H1 (cell line): ENCODE measurements at regions not wholly inside any gene's neighbourhood (a gene's known extent, or its start where the extent isn't known, plus 50 kb on each side); places are given as distances from the start of the nearest gene placed in this dataset.

Experiments
- CTCF ChIA-PET: fragments of 300-600 bp; sonication (Branson Sonifier 250); formaldehyde crosslinking; loops from one replicate; lab custom pipeline; 2021; ENCODE audit not compliant: partially characterized antibody; lab: Charles Lee
- POLR2A ChIA-PET: fragments of 300-600 bp; sonication (Branson Sonifier 250); formaldehyde crosslinking; loops from one replicate; lab custom pipeline; 2021; ENCODE audit warnings: inconsistent platforms; ENCODE audit not compliant: partially characterized antibody; lab: Charles Lee
- DNase-seq, 2 experiments: peaks; one replicate each; pipeline versions ENCODE4 v3.0.0 to v3.0.0-alpha.2; 2010 to 2022; ENCODE audit warnings: low spot score in 2 of 2, low read depth in 1 of 2, mixed read lengths in 1 of 2
- FAIRE-seq: peaks from 2 replicates; lab custom pipeline; 2011; peaks lifted over from hg19 to GRCh38; lab: Jason Lieb, UNC
- H2AFZ ChIP-seq: 2 replicates; pipeline ENCODE4 v1.8.1; 2012; ENCODE audit warnings: low read length, inconsistent platforms
- H2AK5ac ChIP-seq: 2 replicates; pipeline ENCODE4 v1.6.1; 2013; ENCODE audit warnings: low read depth, low read length
- H2BK120ac ChIP-seq: replicated peaks from 2 replicates; pipeline ENCODE3; 2013; ENCODE audit warnings: low read depth, low read length, inconsistent platforms
- H2BK12ac ChIP-seq: 2 replicates; pipeline ENCODE4 v1.6.1; 2013; ENCODE audit warnings: low read depth, low read length
- H2BK15ac ChIP-seq: 2 replicates; pipeline ENCODE4 v1.6.1; 2013; ENCODE audit warnings: low read length
- H2BK20ac ChIP-seq: 2 replicates; pipeline ENCODE4 v1.6.1; 2013; ENCODE audit warnings: low read length
- H2BK5ac ChIP-seq: 2 replicates; pipeline ENCODE4 v1.6.1; 2013; ENCODE audit warnings: low read depth, low read length
- H3K14ac ChIP-seq: 2 replicates; pipeline ENCODE4 v1.6.1; 2013; ENCODE audit warnings: inconsistent platforms; ENCODE audit not compliant: insufficient read length
- H3K18ac ChIP-seq: 2 replicates; pipeline ENCODE4 v1.6.1; 2013; ENCODE audit warnings: low read length; ENCODE audit errors: extremely low read depth
- H3K23ac ChIP-seq: 2 replicates; pipeline ENCODE4 v1.6.1; 2013; ENCODE audit warnings: inconsistent platforms; ENCODE audit not compliant: insufficient read length
- H3K23me2 ChIP-seq: 2 replicates; pipeline ENCODE4 v1.6.1; 2013; ENCODE audit warnings: low read depth, low read length
- H3K27ac ChIP-seq: 2 replicates; pipeline ENCODE4 v1.6.1; 2011; ENCODE audit warnings: low read depth, low read length, inconsistent platforms
- H3K27me3 ChIP-seq, 4 experiments: replicated peaks in 1 of 4; 1 replicate in 1 of 4; 2 replicates in 3 of 4; pipeline versions ENCODE4 v1.6.1 to v1.8.1; 2011 to 2013; ENCODE audit warnings: low read length in 3 of 4, mild to moderate bottlenecking in 3 of 4, inconsistent platforms in 2 of 4, mixed read lengths in 2 of 4, moderate library complexity in 1 of 4; ENCODE audit not compliant: control insufficient read depth in 3 of 4, insufficient read depth in 3 of 4; ENCODE audit errors: extremely low read depth in 1 of 4
- H3K36me3 ChIP-seq, 4 experiments: 2 replicates each; pipeline versions ENCODE4 v1.6.1 to v1.8.1; 2011 to 2013; ENCODE audit warnings: mild to moderate bottlenecking in 4 of 4, low read length in 3 of 4, moderate library complexity in 2 of 4, control low read depth in 1 of 4, inconsistent platforms in 1 of 4; ENCODE audit not compliant: insufficient read depth in 4 of 4, control insufficient read depth in 2 of 4
- H3K4ac ChIP-seq: replicated peaks from 2 replicates; pipeline ENCODE3; 2013; ENCODE audit warnings: low read length, low read depth, mixed read lengths, inconsistent platforms; ENCODE audit not compliant: insufficient read length
- H3K4me1 ChIP-seq, 4 experiments: replicated peaks in 1 of 4; 1 replicate in 1 of 4; 2 replicates in 3 of 4; pipeline versions ENCODE4 v1.6.1 to v1.8.1; 2011 to 2013; ENCODE audit warnings: low read length in 3 of 4, inconsistent platforms in 2 of 4, mixed read lengths in 1 of 4; ENCODE audit not compliant: insufficient read depth in 4 of 4, control insufficient read depth in 3 of 4
- H3K4me2 ChIP-seq, 2 experiments: 2 replicates each; pipeline versions ENCODE4 v1.6.1 to v1.8.1; 2011 to 2013; ENCODE audit warnings: low read depth in 2 of 2, low read length in 2 of 2, control low read depth in 1 of 2, inconsistent platforms in 1 of 2, mild to moderate bottlenecking in 1 of 2; ENCODE audit not compliant: insufficient read depth in 1 of 2
- H3K4me3 ChIP-seq, 4 experiments: fragments of 200-600, 300-600 bp in 1 of 4; sonication (generic), shearing (Covaris generic), sonication (Bioruptor Twin) in 1 of 4; 2 replicates each; pipeline versions ENCODE4 v1.5.1 to v1.8.1; 2011 to 2016; ENCODE audit warnings: low read length in 4 of 4, low read depth in 3 of 4, control low read depth in 2 of 4, inconsistent platforms in 2 of 4, mild to moderate bottlenecking in 2 of 4, mixed read lengths in 1 of 4, moderate library complexity in 1 of 4; ENCODE audit not compliant: insufficient read depth in 2 of 4; ENCODE audit errors: extremely low read depth in 1 of 4
- H3K56ac ChIP-seq: replicated peaks from 2 replicates; pipeline ENCODE3; 2013; ENCODE audit warnings: low read depth, mild to moderate bottlenecking, mixed read lengths, low read length, inconsistent platforms; ENCODE audit not compliant: insufficient read length
- H3K79me1 ChIP-seq: 2 replicates; pipeline ENCODE4 v1.6.1; 2013; ENCODE audit warnings: low read depth, low read length, control low read depth
- H3K79me2 ChIP-seq, 2 experiments: 2 replicates each; pipeline versions ENCODE4 v1.6.1 to v1.8.1; 2012 to 2013; ENCODE audit warnings: low read length in 2 of 2, mild to moderate bottlenecking in 2 of 2, inconsistent platforms in 1 of 2; ENCODE audit not compliant: insufficient read depth in 2 of 2, control insufficient read depth in 1 of 2
- H3K9ac ChIP-seq, 4 experiments: replicated peaks in 1 of 4; 1 replicate in 1 of 4; 2 replicates in 3 of 4; pipeline versions ENCODE4 v1.6.1 to v1.8.1; 2011 to 2013; ENCODE audit warnings: low read depth in 3 of 4, low read length in 3 of 4, control low read depth in 2 of 4, mild to moderate bottlenecking in 2 of 4, moderate library complexity in 2 of 4, inconsistent platforms in 1 of 4; ENCODE audit errors: extremely low read depth in 1 of 4
- H3K9me3 ChIP-seq, 2 experiments: 2 replicates each; pipeline versions ENCODE4 v1.6.1 to v1.8.1; 2012 to 2013; ENCODE audit warnings: mild to moderate bottlenecking in 2 of 2, moderate library complexity in 2 of 2, control low read depth in 1 of 2, inconsistent platforms in 1 of 2, low read depth in 1 of 2, low read length in 1 of 2, mixed read lengths in 1 of 2; ENCODE audit not compliant: insufficient read depth in 2 of 2
- H4K20me1 ChIP-seq, 2 experiments: replicated peaks in 1 of 2; 2 replicates each; pipeline versions ENCODE3 to v1.8.1; 2011 to 2013; ENCODE audit warnings: inconsistent platforms in 2 of 2, low read length in 2 of 2, mild to moderate bottlenecking in 1 of 2; ENCODE audit not compliant: insufficient read depth in 2 of 2, control insufficient read depth in 1 of 2
- H4K5ac ChIP-seq: 2 replicates; pipeline ENCODE4 v1.6.1; 2013; ENCODE audit warnings: low read length, low read depth, mixed read lengths, inconsistent platforms; ENCODE audit not compliant: insufficient read length
- H4K8ac ChIP-seq: 2 replicates; pipeline ENCODE4 v1.8.0; 2013; ENCODE audit warnings: mild to moderate bottlenecking, moderate library complexity, low read length, inconsistent platforms; ENCODE audit not compliant: insufficient read depth; ENCODE audit errors: extremely low read depth
- H4K91ac ChIP-seq: replicated peaks from 2 replicates; pipeline ENCODE3; 2013; ENCODE audit warnings: low read length, mixed read lengths, inconsistent platforms; ENCODE audit not compliant: insufficient read length
- BACH1 ChIP-seq: IDR thresholded peaks from 2 replicates; pipeline ENCODE4 v1.6.1; 2012; ENCODE audit warnings: low read length, improper control_type of control experiment
- NANOG ChIP-seq: IDR thresholded peaks from 2 replicates; pipeline ENCODE4 v1.6.1; 2011; ENCODE audit warnings: low read length, low read depth, mild to moderate bottlenecking, inconsistent platforms; ENCODE audit not compliant: insufficient read depth, poor library complexity, severe bottlenecking
- TAF1 ChIP-seq: IDR thresholded peaks from 2 replicates; pipeline ENCODE4 v1.6.1; 2011; ENCODE audit warnings: mild to moderate bottlenecking, low read depth, low read length
- WGBS, 2 experiments: shearing (Covaris generic) in 1 of 2; methylation state at CpG; one replicate each; pipeline versions ENCODE4 v1.1.6 to v1.1.7; 2013 to 2015; ENCODE audit warnings: low lambda C conversion rate in 2 of 2, mixed read lengths in 2 of 2, inconsistent platforms in 1 of 2, low coverage in 1 of 2, missing lambda C conversion rate in 1 of 2; ENCODE audit not compliant: insufficient replicate concordance in 2 of 2, insufficient coverage in 1 of 2, insufficient read length in 1 of 2; ENCODE audit errors: extremely low coverage in 1 of 2, missing lambda C conversion rate in 1 of 2; 5-methylcytosine and 5-hydroxymethylcytosine counted together

GRCh38 chr4:120316416-120316815 lies 249.8 kb upstream of the MAD2L1 start:
- no peaks in the 10 kb centered on the region for H3K23me2 ChIP-seq
- CTCF ChIA-PET, result no interaction called here
- no peak for FAIRE-seq
- no peaks in the 10 kb centered on the region for H3K79me1 ChIP-seq
- no peak overlapping the region for H4K91ac ChIP-seq
- H3K36me3 ChIP-seq, result no peaks in the 10 kb centered on the region
- H3K18ac ChIP-seq, result no peak overlapping the region
- no peak overlapping the region for H2BK15ac ChIP-seq
- H3K27ac ChIP-seq, result no peak overlapping the region
- no peak overlapping the region for H3K56ac ChIP-seq
- H3K14ac ChIP-seq, result no peak overlapping the region
- no peak overlapping the region for H2BK20ac ChIP-seq
- H3K79me2 ChIP-seq, result no peaks in the 10 kb centered on the region
- no peak overlapping the region for H2AFZ ChIP-seq
- no peaks in the 10 kb centered on the region for H3K4me1 ChIP-seq
- POLR2A ChIA-PET, result no interaction called here
- H2BK12ac ChIP-seq, result no peak overlapping the region
- H3K27me3 ChIP-seq, result no peaks in the 10 kb centered on the region
- H3K4ac ChIP-seq, result no peak overlapping the region
- H3K9me3 ChIP-seq, result no peaks in the 10 kb centered on the region
- no peak overlapping the region for H3K9ac ChIP-seq
- 81% methylated on average over 1 of the region's 1 CpG; no CpG with 5 or more reads in 1 of the 2 experiments for WGBS, 2 experiments
- H4K5ac ChIP-seq, result no peak overlapping the region
- DNase-seq, result no peak
- H3K4me3 ChIP-seq, result no peak overlapping the region
- no peak overlapping the region for H3K4me2 ChIP-seq
- H2BK120ac ChIP-seq, result no peak overlapping the region
- no peak overlapping the region for H2BK5ac ChIP-seq
- H4K8ac ChIP-seq, result no peak overlapping the region
- no peak overlapping the region for H3K23ac ChIP-seq
- H4K20me1 ChIP-seq, result no peaks in the 10 kb centered on the region
- H2AK5ac ChIP-seq, result no peak overlapping the region
- no peak for TF ChIP-seq NANOG
- no peak for TF ChIP-seq BACH1
- TF ChIP-seq TAF1, result no peak
